GM18951 (cell line): ENCODE measurements at regions not wholly inside any gene's neighbourhood (a gene's known extent, or its start where the extent isn't known, plus 50 kb on each side); places are given as distances from the start of the nearest gene placed in this dataset.

Experiments used
- POLR2A ChIP-seq: IDR thresholded peaks from 4 replicates; pipeline ENCODE4 v1.6.1; 2011; ENCODE audit warnings: mild to moderate bottlenecking; ENCODE audit not compliant: insufficient read length, insufficient read depth; ENCODE audit errors: extremely low read depth
- in situ Hi-C: fragments of 300-500 bp; cut with MboI; formaldehyde crosslinking; loops from one replicate; pipeline ENCODE4 v1.12.0; 2022; ENCODE audit warnings: low sequenced_read_pairs, mixed read lengths, inconsistent platforms; ENCODE audit not compliant: unreplicated experiment

DNA sequence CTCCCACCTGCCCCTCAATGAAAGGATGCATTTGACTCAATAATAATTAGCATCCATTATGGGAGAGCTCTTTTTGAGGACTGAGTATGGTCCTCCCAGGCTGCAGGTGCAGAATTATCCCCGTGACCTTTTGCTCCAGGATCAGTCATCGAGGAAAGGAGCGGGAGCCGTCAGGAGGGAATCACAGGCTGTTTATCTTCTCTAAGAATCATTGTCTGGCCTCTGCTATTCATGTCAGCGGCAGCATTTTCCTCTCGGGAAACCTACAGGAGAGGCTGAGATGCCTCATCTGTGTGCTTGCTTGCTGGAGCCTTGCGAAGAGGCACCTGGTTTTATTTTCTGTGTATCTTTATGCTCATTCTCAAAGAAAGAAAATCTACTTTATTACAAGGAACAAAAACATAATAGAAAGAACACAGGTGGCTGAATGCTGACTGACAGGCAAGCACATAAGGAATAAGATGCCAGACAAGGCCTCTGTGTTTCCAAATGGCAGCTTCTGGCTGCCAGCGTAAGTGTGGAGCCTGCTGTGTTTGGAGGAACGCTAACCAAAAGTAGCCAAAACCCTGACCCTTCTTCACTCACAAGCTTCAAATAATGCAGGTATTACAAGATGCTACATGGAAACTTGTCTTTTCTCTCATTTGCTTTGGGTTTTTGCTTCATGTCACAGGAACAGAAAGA lies 539.1 kb upstream of the MARCKS start:
- in situ Hi-C loops, result no loop called here
- TF ChIP-seq POLR2A, result no peak

DNA sequence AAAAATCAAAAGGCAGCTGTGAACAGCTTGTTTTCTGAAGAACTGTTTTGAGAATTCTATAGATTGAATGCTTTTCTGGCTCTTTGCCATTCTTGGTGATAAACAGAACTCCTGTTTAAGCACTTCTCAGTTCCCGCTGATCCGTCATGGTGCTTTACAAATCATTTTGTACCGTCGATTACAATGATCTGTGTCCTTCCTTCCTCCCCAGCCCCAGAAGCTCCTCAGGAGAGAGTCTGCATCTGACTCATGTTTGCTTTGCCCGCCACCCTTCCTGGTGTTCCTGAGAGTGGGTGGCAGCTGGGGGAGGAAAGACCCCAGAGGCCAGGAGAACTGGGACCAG lies 538.6 kb upstream of the MARCKS start:
- in situ Hi-C loops, result no loop called here
- TF ChIP-seq POLR2A, result no peak

DNA sequence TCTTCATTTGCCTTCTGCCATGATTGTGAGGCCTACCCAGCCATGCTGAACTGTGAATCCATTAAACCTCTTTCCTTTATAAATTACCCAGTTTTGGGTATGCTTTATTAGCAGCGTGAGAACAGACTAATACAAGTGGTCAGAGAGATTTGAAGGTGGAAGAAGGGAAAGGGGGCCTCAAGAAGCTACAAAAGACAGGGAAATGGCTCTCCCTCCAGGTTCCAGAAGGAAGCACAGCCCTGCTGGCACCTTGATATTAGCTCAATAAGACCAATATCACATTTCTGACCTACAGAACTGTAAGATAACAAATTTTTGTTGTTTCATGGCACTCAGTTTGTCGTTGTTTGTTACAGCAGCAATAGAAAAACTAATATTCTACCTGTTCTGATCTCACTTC lies 536.5 kb upstream of the MARCKS start:
- TF ChIP-seq POLR2A, result no peak
- in situ Hi-C loops, result no loop called here

DNA sequence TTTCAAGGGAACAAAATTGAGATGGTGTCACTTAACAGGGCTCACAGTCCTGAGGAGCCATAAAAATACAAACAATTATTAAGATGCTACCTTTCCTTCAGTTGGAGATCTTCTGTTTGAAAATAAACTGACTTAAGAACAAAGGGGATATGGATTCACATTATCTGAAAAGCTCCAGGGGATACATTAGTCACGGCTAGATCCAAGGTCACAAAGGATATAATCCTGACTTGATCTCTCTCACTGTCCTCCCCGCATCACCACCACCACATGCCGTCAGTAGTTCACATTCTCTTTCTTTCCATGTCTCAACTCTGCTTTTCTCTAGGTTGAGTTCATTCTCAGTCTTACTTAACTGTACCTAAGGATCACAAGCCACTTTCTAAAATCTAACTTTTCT lies 530.4 kb upstream of the MARCKS start:
- in situ Hi-C loops, result no loop called here
- TF ChIP-seq POLR2A, result no peak

DNA sequence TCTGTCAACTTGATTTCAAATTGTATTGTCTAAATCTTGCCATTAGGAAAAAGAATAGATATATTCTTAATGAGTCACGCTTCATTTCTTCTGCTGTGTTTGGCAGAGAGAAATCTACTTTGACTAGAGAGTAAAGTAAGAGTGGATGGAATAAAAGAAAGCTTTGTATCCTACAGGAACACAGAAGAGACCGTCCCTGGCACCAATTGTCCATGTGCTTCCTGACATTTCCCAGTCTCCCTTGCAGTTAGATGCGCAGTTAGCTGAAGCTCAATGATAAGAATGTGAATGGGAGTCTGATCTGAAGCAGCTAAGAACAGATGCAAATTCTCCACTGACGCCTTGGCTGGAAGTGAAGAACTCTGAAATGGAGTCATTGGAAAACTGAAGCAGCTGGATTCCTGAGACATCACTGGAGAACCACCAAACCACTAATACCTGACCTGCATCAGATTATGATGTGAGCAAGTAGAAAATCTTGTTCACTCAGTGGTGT lies 528.2 kb upstream of the MARCKS start:
- in situ Hi-C loops, result no loop called here
- TF ChIP-seq POLR2A, result no peak

DNA sequence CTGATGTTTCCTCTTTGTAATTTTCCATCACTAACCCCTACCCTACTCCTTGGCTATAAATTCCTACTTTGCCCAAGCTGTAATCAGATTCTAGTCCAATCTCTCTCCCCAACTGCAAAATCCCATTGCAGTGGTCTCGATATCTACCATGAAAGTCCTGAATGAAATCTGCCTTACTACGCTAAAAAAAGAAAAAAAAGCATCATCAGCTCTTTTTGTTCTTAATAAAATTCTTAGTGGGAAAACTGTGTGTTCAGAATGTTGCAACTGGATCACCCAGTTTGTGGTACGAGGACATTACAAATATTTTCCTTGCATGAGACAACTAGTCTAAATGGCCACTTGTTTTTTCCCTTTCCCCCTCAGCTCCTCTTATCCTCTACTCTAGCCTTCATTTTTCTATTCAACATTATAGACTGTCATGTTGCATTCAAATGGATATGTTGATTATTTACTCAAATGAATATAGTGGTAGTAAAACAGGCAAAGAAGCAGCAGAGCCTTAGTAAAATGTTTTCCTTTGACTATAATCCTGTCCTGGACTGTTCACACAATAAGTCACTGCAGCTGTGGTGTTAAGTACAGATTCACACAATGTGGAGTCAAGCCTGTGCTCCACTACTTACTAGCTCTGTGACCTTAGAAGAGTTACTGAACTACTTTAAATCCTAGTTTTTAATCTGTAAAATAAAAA lies 527.1 kb upstream of the MARCKS start:
- no peak for TF ChIP-seq POLR2A
- in situ Hi-C loops, result no loop called here

DNA sequence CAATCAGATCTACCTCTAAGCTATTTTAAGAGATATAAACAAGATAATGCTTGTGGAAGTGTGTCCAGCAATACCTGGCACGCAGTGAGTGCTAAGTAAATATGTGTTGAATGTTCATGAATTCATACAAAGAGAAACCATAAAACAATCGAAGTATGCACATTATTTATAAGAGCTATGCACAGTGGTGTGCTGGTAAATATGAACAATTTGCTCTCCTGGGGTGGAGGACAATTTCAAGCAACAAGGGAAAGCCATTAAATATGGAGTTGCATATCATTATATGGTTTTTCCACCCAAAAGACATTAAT lies 526.6 kb upstream of the MARCKS start:
- in situ Hi-C loops, result no loop called here
- no peak for TF ChIP-seq POLR2A

DNA sequence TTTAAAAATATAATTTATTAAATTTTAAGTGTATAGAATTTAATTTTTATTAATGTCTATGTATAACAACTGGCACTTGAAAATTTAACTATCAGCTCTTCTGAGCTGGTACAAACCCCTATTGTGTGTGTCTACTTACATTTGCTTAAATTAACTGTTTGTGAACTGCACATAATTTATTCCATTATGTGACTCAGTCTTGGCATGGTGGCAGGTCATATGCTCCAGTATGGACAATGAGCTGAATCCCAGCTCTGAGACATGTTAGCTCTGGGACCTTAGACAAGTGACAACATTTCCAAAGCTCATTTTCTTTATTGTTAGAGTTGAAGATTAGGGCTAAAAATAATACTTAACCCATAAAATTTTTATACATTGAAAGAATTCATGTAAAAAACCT lies 526.1 kb upstream of the MARCKS start:
- in situ Hi-C loops, result no loop called here

DNA sequence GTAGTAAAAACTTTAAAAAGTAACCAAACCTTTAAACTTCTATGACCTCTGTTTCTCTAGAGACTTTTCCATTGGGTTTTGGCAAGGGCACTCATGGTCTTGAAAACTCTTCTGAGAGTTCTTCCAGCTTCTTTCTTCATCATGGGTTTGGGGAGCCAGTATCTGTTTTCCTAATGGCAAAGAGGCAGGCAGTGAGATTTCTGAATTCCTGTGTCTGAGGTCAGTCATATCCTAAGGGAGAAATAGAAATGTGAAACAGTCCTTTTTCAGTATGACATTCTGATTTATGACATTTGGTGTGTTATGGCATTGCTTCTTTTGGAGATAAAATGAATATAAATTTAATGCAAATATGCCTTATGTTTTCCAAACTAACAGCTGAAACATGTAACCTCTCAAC lies 518.5 kb upstream of the MARCKS start:
- TF ChIP-seq POLR2A, result no peak
- in situ Hi-C loops, result no loop called here

More for the DNA sequence above, 526.1 kb upstream of the MARCKS start:
- no peak for TF ChIP-seq POLR2A

DNA sequence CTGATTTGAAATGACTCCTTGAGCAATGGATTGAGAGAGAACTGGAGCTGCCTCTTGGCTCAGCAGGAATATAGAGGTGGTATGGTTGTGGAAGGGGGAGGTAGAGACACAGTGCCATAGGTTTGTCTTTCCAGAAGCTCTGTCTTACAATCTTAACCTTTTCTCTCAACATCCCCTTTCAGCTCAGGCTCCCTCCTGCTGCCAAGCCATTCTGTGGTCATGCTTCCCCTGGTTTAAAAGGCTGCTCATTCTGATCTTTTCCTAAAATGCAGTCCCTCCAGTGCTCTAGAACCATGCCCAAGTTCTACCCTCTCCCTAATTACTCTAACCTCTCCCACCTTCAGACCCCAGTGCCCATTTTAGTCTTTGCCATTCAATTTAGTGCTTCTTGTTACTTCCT lies 517.9 kb upstream of the MARCKS start:
- TF ChIP-seq POLR2A, result no peak
- in situ Hi-C loops, result no loop called here

DNA sequence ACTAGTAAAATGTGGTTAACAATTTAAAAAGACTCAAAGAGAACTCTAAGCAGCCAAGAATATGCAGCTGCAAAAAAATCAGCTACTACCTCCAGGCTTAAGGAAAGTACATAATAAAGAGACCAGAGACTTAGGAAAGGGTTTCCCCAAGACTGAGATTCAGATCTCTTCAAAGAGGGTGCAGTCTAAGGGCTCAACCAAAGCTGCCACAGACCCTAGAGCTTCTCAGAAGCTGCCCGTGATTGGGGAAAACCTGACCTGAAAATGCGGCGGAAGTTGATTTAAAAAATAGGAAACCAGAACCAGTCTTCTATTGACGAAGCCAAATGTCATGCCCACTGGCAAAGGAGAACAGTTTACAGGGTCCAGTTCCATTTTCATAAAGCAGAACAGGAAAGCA lies 516.8 kb upstream of the MARCKS start:
- in situ Hi-C loops, result no loop called here
- no peak for TF ChIP-seq POLR2A

DNA sequence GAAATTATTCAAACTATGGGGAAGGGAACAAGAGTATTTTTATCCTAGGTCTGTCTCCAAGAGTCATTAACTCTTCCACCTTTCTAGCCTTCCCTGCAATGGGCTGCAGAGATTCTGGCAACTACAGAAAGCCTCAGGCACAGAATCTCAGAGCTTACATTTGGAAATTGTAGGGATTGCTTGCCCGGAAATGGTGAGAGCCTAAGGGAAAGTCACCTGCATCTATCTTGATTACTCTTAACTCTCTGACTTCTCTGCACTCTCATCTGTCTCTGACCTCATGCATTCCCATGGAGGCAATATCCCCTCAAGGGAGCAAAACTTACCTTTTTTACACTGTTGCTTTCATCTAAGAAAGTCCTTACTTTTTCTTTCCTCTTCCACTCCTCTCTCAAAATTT lies 513.2 kb upstream of the MARCKS start:
- no peak for TF ChIP-seq POLR2A
- in situ Hi-C loops, result no loop called here

DNA sequence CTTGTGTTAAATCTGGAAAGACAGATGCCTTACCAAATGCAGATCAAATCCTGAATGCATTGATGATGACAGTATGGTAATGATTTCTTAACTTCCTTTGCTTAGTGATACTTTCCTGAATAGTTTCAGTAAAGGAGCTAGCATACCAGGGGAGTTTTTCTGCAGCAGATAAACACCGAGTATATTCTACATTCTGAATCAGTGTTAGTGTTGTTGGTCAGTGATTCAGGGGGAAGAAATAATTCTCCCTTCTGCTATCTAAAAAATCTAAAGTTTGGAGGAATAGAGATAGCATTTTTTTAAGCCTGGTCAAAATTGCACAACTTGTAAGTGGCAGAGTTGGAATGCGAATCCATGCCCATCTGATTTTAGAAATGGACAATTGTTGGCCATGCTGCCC lies 512.2 kb upstream of the MARCKS start:
- in situ Hi-C loops, result no loop called here
- no peak for TF ChIP-seq POLR2A

DNA sequence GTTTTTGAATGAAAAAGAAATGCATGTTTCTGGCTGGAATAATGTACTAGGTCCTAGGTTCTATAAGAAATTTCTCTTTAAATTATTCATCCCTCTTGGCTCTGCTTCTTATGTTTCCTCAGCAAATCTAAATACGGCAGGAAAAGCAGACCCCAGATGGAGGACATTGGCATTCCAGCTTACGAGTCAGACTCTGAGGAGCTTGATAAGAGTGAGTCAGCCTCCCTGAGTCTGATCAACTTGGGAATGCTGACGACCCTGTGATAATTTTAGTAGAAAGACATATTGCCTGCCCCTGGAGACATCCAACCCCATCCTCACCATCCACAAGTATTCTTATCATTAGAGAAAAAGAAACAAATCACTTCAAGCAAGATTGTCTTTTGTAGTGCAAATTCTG lies 509.7 kb upstream of the MARCKS start:
- in situ Hi-C loops, result no loop called here
- TF ChIP-seq POLR2A, result no peak
